Breast epithelium (tissue), 4 donors: ENCODE measurements at regions not wholly inside any gene's neighbourhood (a gene's known extent, or its start where the extent isn't known, plus 50 kb on each side); places are given as distances from the start of the nearest gene placed in this dataset.
A peak's percentile ranks its signal among the peaks of the same experiment; 100 is the strongest.

Source experiments
- DNase-seq, 2 donors: peaks; one replicate each; pipeline ENCODE4 v3.0.0-alpha.2; 2019; ENCODE audit warnings: low spot score in 2 of 2
- H3K27ac ChIP-seq, 2 donors: fragments of 200-600 bp; sonication (generic) in 1 of 2; one replicate each; pipeline ENCODE4 v1.5.1; 2016 to 2019; ENCODE audit warnings: mild to moderate bottlenecking in 1 of 2
- H3K27me3 ChIP-seq, 2 donors: fragments of 200-600 bp; sonication (generic) in 1 of 2; one replicate each; pipeline versions ENCODE4 v1.5.1 to v1.6.0; 2017 to 2019; ENCODE audit warnings: control low read depth in 1 of 2, mild to moderate bottlenecking in 1 of 2
- H3K36me3 ChIP-seq: fragments of 200-600 bp; one replicate; pipeline ENCODE4 v1.5.1; 2019
- H3K4me1 ChIP-seq, 2 donors: fragments of 200-600 bp; sonication (generic); one replicate each; pipeline ENCODE4 v1.5.1; 2016 to 2019; ENCODE audit warnings: control low read depth in 1 of 2
- H3K4me3 ChIP-seq, 3 donors: fragments of 200-600 bp; sonication (generic); 1 replicate in 2 of 3; 2 replicates in 1 of 3; pipeline ENCODE4 v1.5.1; 2016 to 2019; ENCODE audit warnings: mild to moderate bottlenecking in 3 of 3, moderate library complexity in 2 of 3
- H3K9me3 ChIP-seq, 2 donors: fragments of 200-600 bp; sonication (generic) in 1 of 2; one replicate each; pipeline ENCODE4 v1.5.1; 2016 to 2019; ENCODE audit warnings: control low read depth in 1 of 2
- POLR2A ChIP-seq: fragments of 450-650 bp; IDR thresholded peaks from one replicate; pipeline ENCODE4 v1.6.1; 2016; ENCODE audit warnings: antibody characterized with exemption, mild to moderate bottlenecking, moderate library complexity
- POLR2AphosphoS5 ChIP-seq, 3 donors: sonication (generic); formaldehyde crosslinking; IDR thresholded peaks; one replicate each; pipeline ENCODE4 v1.6.1; 2017; ENCODE audit warnings: antibody characterized with exemption in 3 of 3
- intact Hi-C: fragments of 100-400 bp; cut with DNase I; formaldehyde crosslinking; loops from one replicate; pipeline ENCODE4 v1.15.1; 2023; ENCODE audit warnings: low total_unique reads
- TF ChIP-seq, protein P1 (sequence below), 3 donors: fragments of 450-650 bp; IDR thresholded peaks; one replicate each; pipeline ENCODE4 v1.5.1; 2016 to 2017; ENCODE audit warnings: antibody characterized with exemption in 3 of 3, mild to moderate bottlenecking in 3 of 3, moderate library complexity in 3 of 3

DNA sequence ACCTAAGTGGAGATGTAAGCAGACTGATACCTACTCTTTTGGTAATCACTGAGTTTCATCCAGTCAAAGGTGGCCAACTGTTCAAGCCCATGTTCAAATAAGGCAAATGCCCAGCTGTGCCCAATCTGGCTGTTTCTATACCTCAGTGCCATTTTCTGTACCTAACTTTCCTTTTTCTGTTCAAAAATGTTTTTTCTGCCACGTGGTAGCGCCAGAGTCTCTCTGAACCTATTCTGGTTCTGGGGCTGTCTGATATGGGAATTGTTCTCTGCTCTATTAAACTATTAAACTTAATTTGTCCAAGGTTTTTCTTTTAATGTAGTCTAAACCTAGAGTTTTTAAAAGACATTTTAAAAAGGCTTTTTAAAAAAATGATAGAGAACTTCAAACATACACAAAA lies 391.2 kb downstream of the NOVA1 start:
- Histone ChIP-seq H3K27me3 (peaks cover 0 to 10% of the 10 kb centered on the region in 2 donors), H3K4me1 (no peaks in the 10 kb centered on the region), H3K4me3 (no peak overlapping the region), H3K9me3 (no peaks in the 10 kb centered on the region), H3K36me3 (no peaks in the 10 kb centered on the region), H3K27ac (no peak overlapping the region)
- DNase-seq = no peak
- intact Hi-C loops = no loop called here
- TF ChIP-seq POLR2A (no peak), POLR2AphosphoS5 (IDR thresholded peaks at IDR 0.05) (no peak)
- TF ChIP-seq, protein P1, sequence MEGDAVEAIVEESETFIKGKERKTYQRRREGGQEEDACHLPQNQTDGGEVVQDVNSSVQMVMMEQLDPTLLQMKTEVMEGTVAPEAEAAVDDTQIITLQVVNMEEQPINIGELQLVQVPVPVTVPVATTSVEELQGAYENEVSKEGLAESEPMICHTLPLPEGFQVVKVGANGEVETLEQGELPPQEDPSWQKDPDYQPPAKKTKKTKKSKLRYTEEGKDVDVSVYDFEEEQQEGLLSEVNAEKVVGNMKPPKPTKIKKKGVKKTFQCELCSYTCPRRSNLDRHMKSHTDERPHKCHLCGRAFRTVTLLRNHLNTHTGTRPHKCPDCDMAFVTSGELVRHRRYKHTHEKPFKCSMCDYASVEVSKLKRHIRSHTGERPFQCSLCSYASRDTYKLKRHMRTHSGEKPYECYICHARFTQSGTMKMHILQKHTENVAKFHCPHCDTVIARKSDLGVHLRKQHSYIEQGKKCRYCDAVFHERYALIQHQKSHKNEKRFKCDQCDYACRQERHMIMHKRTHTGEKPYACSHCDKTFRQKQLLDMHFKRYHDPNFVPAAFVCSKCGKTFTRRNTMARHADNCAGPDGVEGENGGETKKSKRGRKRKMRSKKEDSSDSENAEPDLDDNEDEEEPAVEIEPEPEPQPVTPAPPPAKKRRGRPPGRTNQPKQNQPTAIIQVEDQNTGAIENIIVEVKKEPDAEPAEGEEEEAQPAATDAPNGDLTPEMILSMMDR (IDR thresholded peaks at IDR 0.05) = no peak

GRCh38 chr14:26204728-26205479 lies 392.9 kb downstream of the NOVA1 start:
- Histone ChIP-seq H3K27me3 (peaks cover 0 to 10% of the 10 kb centered on the region in 2 donors), H3K27ac (peak overlapping the region; percentile 33 to 62), H3K9me3 (no peaks in the 10 kb centered on the region), H3K36me3 (no peaks in the 10 kb centered on the region), H3K4me3 (peak overlapping the region; percentile 43 to 56 (median 51)), H3K4me1 (no peaks in the 10 kb centered on the region)
- TF ChIP-seq POLR2AphosphoS5 (IDR thresholded peaks at IDR 0.05) (no peak), POLR2A (no peak)
- TF ChIP-seq, protein P1 (IDR thresholded peaks at IDR 0.05) = no peak
- DNase-seq = peak in 1 of 2 donors; percentile 59
- intact Hi-C loops = no loop called here

GRCh38 chr14:26204366-26204727 lies 393.5 kb downstream of the NOVA1 start:
- DNase-seq = no peak
- peaks cover 0 to 10% of the 10 kb centered on the region in 2 donors for H3K27me3 ChIP-seq
- no peaks in the 10 kb centered on the region for H3K9me3 ChIP-seq
- no peak for TF ChIP-seq POLR2AphosphoS5 (IDR thresholded peaks at IDR 0.05)
- TF ChIP-seq POLR2A = no peak
- TF ChIP-seq, protein P1 (IDR thresholded peaks at IDR 0.05) = no peak
- no peaks in the 10 kb centered on the region for H3K4me1 ChIP-seq
- no peaks in the 10 kb centered on the region for H3K36me3 ChIP-seq
- intact Hi-C loops = no loop called here
- H3K27ac ChIP-seq = no peak overlapping the region
- peak overlapping the region in 2 of 3 donors; percentile 43 to 51 for H3K4me3 ChIP-seq

GRCh38 chr14:26200687-26201086 lies 397.1 kb downstream of the NOVA1 start:
- Histone ChIP-seq H3K4me3 (no peak overlapping the region), H3K27me3 (peaks cover 0 to 10% of the 10 kb centered on the region in 2 donors), H3K9me3 (no peaks in the 10 kb centered on the region), H3K4me1 (no peaks in the 10 kb centered on the region), H3K27ac (no peak overlapping the region), H3K36me3 (no peaks in the 10 kb centered on the region)
- TF ChIP-seq POLR2AphosphoS5 (IDR thresholded peaks at IDR 0.05) = no peak
- no peak for TF ChIP-seq POLR2A
- TF ChIP-seq, protein P1 (IDR thresholded peaks at IDR 0.05) = no peak
- no peak for DNase-seq
- intact Hi-C loops = no loop called here

DNA sequence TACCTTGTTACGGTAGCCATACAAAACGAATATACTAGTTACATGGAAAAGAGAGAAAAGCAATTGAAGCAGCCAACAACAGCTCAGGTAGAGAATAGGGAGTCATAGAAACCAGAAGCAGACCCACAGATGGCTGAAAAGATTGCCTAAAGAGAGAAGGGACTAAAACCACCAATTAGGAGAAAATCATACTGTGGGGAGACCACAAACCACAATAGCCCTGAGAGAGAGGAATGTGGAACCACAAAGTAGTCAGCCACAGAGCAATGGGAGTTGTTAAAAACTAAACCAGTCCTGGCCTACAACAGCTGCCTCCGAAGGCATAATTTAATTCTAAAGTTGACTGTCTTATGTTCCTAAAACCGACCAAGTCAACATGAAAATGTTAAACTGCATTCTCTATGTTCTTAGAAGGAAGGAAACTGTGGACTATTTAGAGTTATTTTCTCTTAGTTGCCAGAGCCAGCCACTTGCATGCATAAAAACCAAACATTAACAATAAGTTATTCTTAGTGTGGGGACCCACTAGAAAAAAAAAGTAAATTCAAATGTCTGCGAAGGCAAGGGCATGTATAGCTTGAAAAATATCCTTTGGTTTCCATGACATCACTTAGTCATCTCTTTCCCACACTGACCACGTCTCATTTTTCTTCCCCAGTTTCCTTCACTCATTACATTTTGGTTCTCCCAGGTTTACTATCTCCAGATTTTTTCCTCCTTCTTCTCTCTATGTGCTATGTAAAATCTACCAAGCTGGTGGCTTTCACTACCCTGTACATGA lies 398.1 kb downstream of the NOVA1 start:
- Histone ChIP-seq H3K4me1 (no peaks in the 10 kb centered on the region), H3K4me3 (no peak overlapping the region), H3K27ac (no peak overlapping the region), H3K9me3 (no peaks in the 10 kb centered on the region), H3K36me3 (no peaks in the 10 kb centered on the region), H3K27me3 (peaks cover 0 to 4% of the 10 kb centered on the region in 2 donors)
- DNase-seq = no peak
- intact Hi-C loops = no loop called here
- TF ChIP-seq POLR2A = no peak
- TF ChIP-seq POLR2AphosphoS5 (IDR thresholded peaks at IDR 0.05) = no peak
- TF ChIP-seq, protein P1 (IDR thresholded peaks at IDR 0.05) = no peak
